HEK293 (cell line): ENCODE measurements at regions not wholly inside any gene's neighbourhood (a gene's known extent, or its start where the extent isn't known, plus 50 kb on each side); places are given as distances from the start of the nearest gene placed in this dataset.

Source experiments
- CTCF ChIA-PET: fragments of 350-600 bp; formaldehyde crosslinking; extraction: SDS; loops from one replicate; lab custom pipeline; 2021; ENCODE audit warnings: antibody characterized with exemption; lab: Yijun Ruan, JAX
- POLR2A ChIA-PET: fragments of 300-600 bp; formaldehyde crosslinking; extraction: SDS; loops from one replicate; lab custom pipeline; 2020; ENCODE audit warnings: antibody characterized with exemption, inconsistent platforms; lab: Yijun Ruan, JAX
- H3K27ac ChIP-seq: fragments of 200-500 bp; sonication (Bioruptor generic); 2 replicates; pipeline ENCODE4 v1.5.1; 2014; ENCODE audit warnings: low read depth, low read length, control low read depth, inconsistent platforms; ENCODE audit errors: extremely low read depth
- H3K36me3 ChIP-seq, 2 experiments: fragments of 200-500 bp in 1 of 2; sonication (Bioruptor generic) in 1 of 2; 1 replicate in 1 of 2; 2 replicates in 1 of 2; pipeline ENCODE4 v1.5.1; 2014 to 2017; ENCODE audit warnings: inconsistent platforms in 2 of 2, low read length in 2 of 2; ENCODE audit not compliant: control insufficient read depth in 2 of 2, insufficient read depth in 1 of 2
- H3K4me1 ChIP-seq: fragments of 200-500 bp; sonication (Bioruptor generic); 2 replicates; pipeline ENCODE4 v1.5.1; 2014; ENCODE audit warnings: mild to moderate bottlenecking, low read length, inconsistent platforms; ENCODE audit not compliant: control insufficient read depth, insufficient read depth
- H3K4me3 ChIP-seq: 2 replicates; pipeline ENCODE4 v1.5.1; 2011; ENCODE audit warnings: low read depth, mild to moderate bottlenecking, control low read depth, low read length, moderate library complexity
- H3K9me3 ChIP-seq: fragments of 200-500 bp; sonication (Bioruptor generic); 2 replicates; pipeline ENCODE4 v1.5.1; 2014; ENCODE audit warnings: low read depth, low read length, inconsistent platforms; ENCODE audit not compliant: control insufficient read depth, insufficient read depth
- ATF2 ChIP-seq: fragments of 450-650 bp; formaldehyde crosslinking; IDR thresholded peaks from 2 replicates; pipeline ENCODE4 v1.5.1; 2016; ENCODE audit warnings: missing biosample characterization, missing genetic modification characterization, low read depth
- BCL11B ChIP-seq: fragments of 450-650 bp; formaldehyde crosslinking; IDR thresholded peaks from 2 replicates; pipeline ENCODE4 v1.5.1; 2016; ENCODE audit warnings: low read depth, missing biosample characterization, missing genetic modification characterization
- EGR2 ChIP-seq: fragments of 450-650 bp; formaldehyde crosslinking; IDR thresholded peaks from 2 replicates; pipeline ENCODE4 v1.5.1; 2016; ENCODE audit warnings: low read depth, missing biosample characterization, missing genetic modification characterization
- KLF8 ChIP-seq: fragments of 450-650 bp; formaldehyde crosslinking; IDR thresholded peaks from 2 replicates; pipeline ENCODE4 v1.5.1; 2016; ENCODE audit warnings: missing biosample characterization, missing genetic modification characterization
- OVOL3 ChIP-seq: fragments of 450-650 bp; formaldehyde crosslinking; IDR thresholded peaks from 2 replicates; pipeline ENCODE4 v1.5.1; 2016; ENCODE audit warnings: missing biosample characterization, missing genetic modification characterization
- PRDM6 ChIP-seq: fragments of 450-650 bp; formaldehyde crosslinking; IDR thresholded peaks from 2 replicates; pipeline ENCODE4 v1.5.1; 2017; ENCODE audit warnings: missing biosample characterization, missing genetic modification characterization
- REPIN1 ChIP-seq: fragments of 450-650 bp; formaldehyde crosslinking; IDR thresholded peaks from 2 replicates; pipeline ENCODE4 v1.5.1; 2017; ENCODE audit warnings: missing biosample characterization, missing genetic modification characterization, low read depth
- SALL2 ChIP-seq: fragments of 450-650 bp; formaldehyde crosslinking; IDR thresholded peaks from 2 replicates; pipeline ENCODE4 v1.5.0; 2017; ENCODE audit warnings: missing biosample characterization, mild to moderate bottlenecking, missing genetic modification characterization, borderline replicate concordance
- TRIM28 ChIP-seq: IDR thresholded peaks from 2 replicates; pipeline ENCODE4 v1.6.1; 2011; ENCODE audit warnings: low read length, control low read depth, borderline replicate concordance
- ZBTB1 ChIP-seq: fragments of 450-650 bp; formaldehyde crosslinking; IDR thresholded peaks from 2 replicates; pipeline ENCODE4 v1.5.1; 2016; ENCODE audit warnings: missing biosample characterization, missing genetic modification characterization
- ZBTB44 ChIP-seq: fragments of 450-650 bp; IDR thresholded peaks from 2 replicates; pipeline ENCODE4 v1.5.1; 2018; ENCODE audit warnings: missing biosample characterization, mild to moderate bottlenecking, missing genetic modification characterization
- ZFP3 ChIP-seq: fragments of 450-650 bp; formaldehyde crosslinking; IDR thresholded peaks from 2 replicates; pipeline ENCODE4 v1.5.1; 2016; ENCODE audit warnings: low read depth, missing biosample characterization, missing genetic modification characterization
- ZNF112 ChIP-seq: fragments of 450-650 bp; formaldehyde crosslinking; IDR thresholded peaks from 2 replicates; pipeline ENCODE4 v1.5.0; 2017; ENCODE audit warnings: missing biosample characterization, missing genetic modification characterization
- ZNF140 ChIP-seq: fragments of 450-650 bp; formaldehyde crosslinking; IDR thresholded peaks from 2 replicates; pipeline ENCODE4 v1.5.1; 2016; ENCODE audit warnings: missing biosample characterization, missing genetic modification characterization
- ZNF16 ChIP-seq: fragments of 450-650 bp; formaldehyde crosslinking; IDR thresholded peaks from 2 replicates; pipeline ENCODE4 v1.5.1; 2016; ENCODE audit warnings: low read depth, missing biosample characterization, missing genetic modification characterization
- ZNF19 ChIP-seq: fragments of 450-650 bp; formaldehyde crosslinking; IDR thresholded peaks from 2 replicates; pipeline ENCODE4; 2016; ENCODE audit warnings: missing biosample characterization, missing genetic modification characterization, low read depth
- ZNF211 ChIP-seq: fragments of 450-650 bp; formaldehyde crosslinking; IDR thresholded peaks from 2 replicates; pipeline ENCODE4 v1.5.1; 2016; ENCODE audit warnings: low read depth, missing biosample characterization, missing genetic modification characterization
- ZNF239 ChIP-seq: fragments of 450-650 bp; formaldehyde crosslinking; IDR thresholded peaks from 2 replicates; pipeline ENCODE4 v1.5.1; 2016; ENCODE audit warnings: missing biosample characterization, missing genetic modification characterization
- ZNF274 ChIP-seq, 2 experiments: fragments of 200-500 bp in 1 of 2; fragments of 450-650 bp in 1 of 2; sonication (Bioruptor generic) in 1 of 2; formaldehyde crosslinking in 1 of 2; IDR thresholded peaks; 2 replicates each; pipeline versions ENCODE4 v1.5.1 to v1.6.1; 2014 to 2016; ENCODE audit warnings: borderline replicate concordance in 1 of 2, inconsistent platforms in 1 of 2, low read length in 1 of 2, missing biosample characterization in 1 of 2, missing genetic modification characterization in 1 of 2
- ZNF280C ChIP-seq: fragments of 450-650 bp; formaldehyde crosslinking; IDR thresholded peaks from 2 replicates; pipeline ENCODE4 v1.5.1; 2016; ENCODE audit warnings: missing biosample characterization, missing genetic modification characterization
- ZNF324 ChIP-seq: fragments of 450-650 bp; formaldehyde crosslinking; IDR thresholded peaks from 2 replicates; pipeline ENCODE4 v1.5.1; 2016; ENCODE audit warnings: missing biosample characterization, missing genetic modification characterization
- ZNF404 ChIP-seq: fragments of 450-650 bp; formaldehyde crosslinking; IDR thresholded peaks from 2 replicates; pipeline ENCODE4 v1.5.1; 2017; ENCODE audit warnings: missing biosample characterization, missing genetic modification characterization
- ZNF501 ChIP-seq: fragments of 450-650 bp; formaldehyde crosslinking; IDR thresholded peaks from 2 replicates; pipeline ENCODE4 v1.5.1; 2016; ENCODE audit warnings: missing biosample characterization, missing genetic modification characterization
- ZNF530 ChIP-seq: fragments of 450-650 bp; formaldehyde crosslinking; IDR thresholded peaks from 2 replicates; pipeline ENCODE4 v1.5.1; 2016; ENCODE audit warnings: low read depth, missing biosample characterization, missing genetic modification characterization
- ZNF544 ChIP-seq: fragments of 450-650 bp; formaldehyde crosslinking; IDR thresholded peaks from 2 replicates; pipeline ENCODE4 v1.5.0; 2017; ENCODE audit warnings: missing biosample characterization, missing genetic modification characterization
- ZNF621 ChIP-seq: fragments of 450-650 bp; formaldehyde crosslinking; IDR thresholded peaks from 2 replicates; pipeline ENCODE4 v1.5.1; 2017; ENCODE audit warnings: missing biosample characterization, missing genetic modification characterization

GRCh38 chr11:42161886-42162285, 702.4 kb upstream of the LRRC4C start (continued):
- TF ChIP-seq SALL2 = no peak
- TF ChIP-seq EGR2 (tag by site-specific recombination) = no peak
- TF ChIP-seq ATF2 (tag by site-specific recombination) = no peak
- no peak for TF ChIP-seq ZNF501 (tag by site-specific recombination)

- TF ChIP-seq ZNF140 (tag by site-specific recombination) = no peak
- TF ChIP-seq ZNF530 (tag by site-specific recombination) = no peak
- no peak for TF ChIP-seq REPIN1 (tag by site-specific recombination)
- no peak for TF ChIP-seq OVOL3 (tag by site-specific recombination)
- TF ChIP-seq ZNF501 (tag by site-specific recombination) = no peak
- no peak for TF ChIP-seq ZFP3 (tag by site-specific recombination)
- TF ChIP-seq, all 188 proteins: peak for 0
- no peaks in the 10 kb centered on the region for H3K36me3 ChIP-seq
- no peak overlapping the region for H3K27ac ChIP-seq
- no peaks in the 10 kb centered on the region for H3K9me3 ChIP-seq
- no peak overlapping the region for H3K4me3 ChIP-seq
- H3K4me1 ChIP-seq = no peaks in the 10 kb centered on the region
- CTCF ChIA-PET = no interaction called here
- POLR2A ChIA-PET = no interaction called here
These were observed 709.7 kb upstream of the LRRC4C start for GRCh38 chr11:42169191-42169590.

- Histone ChIP-seq H3K4me3 (no peak overlapping the region), H3K27ac (no peak overlapping the region), H3K4me1 (no peaks in the 10 kb centered on the region), H3K36me3 (no peaks in the 10 kb centered on the region), H3K9me3 (no peaks in the 10 kb centered on the region)
- POLR2A ChIA-PET = no interaction called here
- CTCF ChIA-PET = no interaction called here
- TF ChIP-seq ZNF112 (tag by site-specific recombination) (no peak), ZNF544 (tag by site-specific recombination) (no peak), ZNF324 (tag by site-specific recombination) (no peak), ZFP3 (tag by site-specific recombination) (no peak), ZNF404 (tag by site-specific recombination) (no peak), PRDM6 (tag by site-specific recombination) (no peak), ZBTB1 (tag by site-specific recombination) (no peak), ZNF621 (tag by site-specific recombination) (no peak), ZNF19 (tag by site-specific recombination) (no peak), ZNF16 (tag by site-specific recombination) (no peak), ZNF239 (no peak), ZNF274 (IDR thresholded peaks at IDR 0.05; ENCODE audit: low read length) (no peak), ZNF274 (tag by site-specific recombination; IDR thresholded peaks at IDR 0.05; ENCODE audit: borderline replicate concordance) (no peak), ZNF211 (tag by site-specific recombination) (no peak), BCL11B (tag by site-specific recombination) (no peak), ZBTB44 (tag by site-specific recombination) (no peak), TRIM28 (no peak), KLF8 (tag by site-specific recombination) (no peak), ZNF280C (tag by site-specific recombination) (no peak)
These were observed 711.1 kb upstream of the LRRC4C start for GRCh38 chr11:42170601-42171000.
